Lower leg skin (tissue), 3 donors: ENCODE measurements at regions not wholly inside any gene's neighbourhood (a gene's known extent, or its start where the extent isn't known, plus 50 kb on each side); places are given as distances from the start of the nearest gene placed in this dataset.

Experiments used
- POLR2A ChIP-seq, 2 donors: fragments of 450-650 bp; IDR thresholded peaks; one replicate each; pipeline ENCODE4 v1.6.1; 2016 to 2017; ENCODE audit warnings: antibody characterized with exemption in 2 of 2, mild to moderate bottlenecking in 1 of 2, moderate library complexity in 1 of 2
- TF ChIP-seq, protein P1 (sequence below), 3 donors: fragments of 450-650 bp; IDR thresholded peaks; one replicate each; pipeline ENCODE4 v1.5.1; 2016; ENCODE audit warnings: antibody characterized with exemption in 3 of 3, mild to moderate bottlenecking in 3 of 3, moderate library complexity in 2 of 3

DNA sequence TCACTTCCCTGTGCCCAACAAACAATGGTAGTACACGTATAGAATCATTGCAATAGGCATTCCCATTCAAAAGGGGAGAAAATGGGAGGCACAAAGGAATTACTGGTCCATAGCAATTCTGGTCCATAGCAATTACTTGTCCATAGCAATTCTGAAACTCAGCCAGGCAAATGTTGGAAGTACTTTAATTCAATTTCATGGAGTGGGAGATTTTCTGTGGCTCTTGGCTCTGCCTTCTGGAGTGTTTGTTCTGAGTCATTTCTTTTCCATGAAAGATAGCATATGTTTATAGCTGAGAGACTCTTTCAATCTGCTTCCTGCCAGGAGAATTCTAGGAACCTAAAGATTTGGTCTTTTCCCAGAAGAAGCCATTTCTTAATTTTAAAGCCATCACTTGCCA is 182.8 kb upstream of the ELAC2 start:
- TF ChIP-seq, protein P1, sequence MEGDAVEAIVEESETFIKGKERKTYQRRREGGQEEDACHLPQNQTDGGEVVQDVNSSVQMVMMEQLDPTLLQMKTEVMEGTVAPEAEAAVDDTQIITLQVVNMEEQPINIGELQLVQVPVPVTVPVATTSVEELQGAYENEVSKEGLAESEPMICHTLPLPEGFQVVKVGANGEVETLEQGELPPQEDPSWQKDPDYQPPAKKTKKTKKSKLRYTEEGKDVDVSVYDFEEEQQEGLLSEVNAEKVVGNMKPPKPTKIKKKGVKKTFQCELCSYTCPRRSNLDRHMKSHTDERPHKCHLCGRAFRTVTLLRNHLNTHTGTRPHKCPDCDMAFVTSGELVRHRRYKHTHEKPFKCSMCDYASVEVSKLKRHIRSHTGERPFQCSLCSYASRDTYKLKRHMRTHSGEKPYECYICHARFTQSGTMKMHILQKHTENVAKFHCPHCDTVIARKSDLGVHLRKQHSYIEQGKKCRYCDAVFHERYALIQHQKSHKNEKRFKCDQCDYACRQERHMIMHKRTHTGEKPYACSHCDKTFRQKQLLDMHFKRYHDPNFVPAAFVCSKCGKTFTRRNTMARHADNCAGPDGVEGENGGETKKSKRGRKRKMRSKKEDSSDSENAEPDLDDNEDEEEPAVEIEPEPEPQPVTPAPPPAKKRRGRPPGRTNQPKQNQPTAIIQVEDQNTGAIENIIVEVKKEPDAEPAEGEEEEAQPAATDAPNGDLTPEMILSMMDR (IDR thresholded peaks at IDR 0.05) = no peak
- no peak for TF ChIP-seq POLR2A (IDR thresholded peaks at IDR 0.05)
